Fibroblast of skin of left biceps (primary cell): ENCODE measurements at regions not wholly inside any gene's neighbourhood (a gene's known extent, or its start where the extent isn't known, plus 50 kb on each side); places are given as distances from the start of the nearest gene placed in this dataset.

Source experiments
- DNase-seq, 2 experiments: peaks; one replicate each; pipeline ENCODE4 v3.0.0-alpha.2; 2013; ENCODE audit warnings: low read depth in 2 of 2

DNA sequence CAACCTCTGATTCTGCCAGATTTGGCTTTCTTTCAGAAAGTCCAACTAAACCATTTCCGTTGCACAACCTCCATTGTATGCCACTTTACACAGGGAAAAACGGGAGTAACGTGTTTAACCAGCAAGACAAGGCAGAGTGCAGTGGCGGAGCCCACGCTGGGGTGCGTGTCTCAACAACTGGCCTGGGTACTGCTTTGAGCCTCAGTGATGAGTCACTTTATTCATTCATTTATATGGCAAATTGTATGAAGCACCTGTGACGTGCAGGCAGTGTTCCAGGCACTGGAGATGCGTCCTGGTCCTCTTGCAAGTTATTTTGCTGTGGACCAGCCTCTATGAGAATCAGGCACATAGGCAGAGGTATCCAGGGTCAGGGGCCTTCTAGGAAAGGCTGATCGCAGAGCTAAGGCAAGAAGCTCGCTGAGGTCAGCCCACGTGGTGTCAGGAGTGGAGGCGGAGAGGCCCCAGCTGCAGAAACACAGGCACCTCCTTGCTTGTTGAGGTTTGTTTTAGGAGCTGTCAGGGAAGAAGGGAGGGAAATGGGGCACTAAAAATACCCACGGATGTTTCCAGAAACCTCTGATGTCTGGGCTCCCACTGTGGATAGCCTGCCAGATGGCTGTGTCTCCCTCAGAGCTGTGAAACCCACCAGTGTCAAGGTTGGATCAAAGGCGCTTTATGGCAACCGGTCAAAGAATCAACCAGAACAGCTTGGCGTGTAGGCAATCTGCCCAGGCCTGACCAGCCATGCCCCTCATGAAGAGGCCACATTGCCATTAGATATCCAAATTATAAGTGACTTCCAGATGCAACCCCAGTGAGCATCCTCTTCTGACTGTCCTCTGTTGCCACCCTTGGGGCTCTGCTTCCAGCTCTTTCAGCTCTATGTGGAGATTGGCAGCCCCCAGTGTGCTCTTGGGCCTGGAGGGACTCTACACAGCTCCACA, 157.2 kb downstream of the CD83 start:
- no peak for DNase-seq

- no peak for DNase-seq
Measured at GRCh38 chr6:14275493-14275851, 157.9 kb downstream of the CD83 start.

GRCh38 chr6:14276071-14276470, 158.5 kb downstream of the CD83 start:
- DNase-seq: no peak

DNA sequence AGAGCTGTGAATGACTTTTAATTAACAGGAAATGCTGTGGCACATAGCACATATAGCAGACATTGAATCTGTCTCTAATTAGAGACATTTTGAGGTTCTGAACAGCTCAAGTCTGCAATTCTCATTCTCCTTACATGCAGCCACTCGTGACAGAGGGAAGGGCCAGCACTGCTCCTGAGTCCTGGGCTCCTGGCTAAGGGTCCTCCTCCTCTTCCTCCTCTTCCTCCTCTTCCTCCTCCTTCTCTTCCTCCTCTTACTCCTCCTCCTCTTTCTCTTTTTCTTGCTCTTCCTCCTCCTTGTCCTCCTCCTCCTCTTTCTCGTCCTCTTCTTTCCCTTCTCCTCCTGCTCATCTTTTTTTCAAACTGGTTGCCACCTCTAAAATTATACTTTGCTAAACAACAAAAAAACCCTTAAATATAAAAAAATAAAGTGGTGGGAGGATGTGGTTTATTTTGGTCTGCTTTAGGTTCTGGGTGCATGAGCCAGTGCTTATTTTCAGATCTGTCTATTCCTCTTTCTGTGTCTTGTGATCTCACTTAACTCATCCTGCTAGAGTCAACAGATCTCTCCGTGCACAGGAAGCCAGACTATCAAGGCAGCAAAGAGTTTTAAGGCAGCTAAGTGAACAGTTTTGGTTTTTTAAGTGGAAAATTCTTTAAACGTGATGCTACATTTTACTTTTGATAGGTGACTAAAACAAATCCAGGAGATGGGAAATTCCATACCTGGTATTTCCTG, 159.3 kb downstream of the CD83 start:
- no peak for DNase-seq

GRCh38 chr6:14277405-14277930, 159.9 kb downstream of the CD83 start:
- no peak for DNase-seq

- DNase-seq: no peak
Measured at GRCh38 chr6:14278006-14278405, 160.4 kb downstream of the CD83 start.

DNA sequence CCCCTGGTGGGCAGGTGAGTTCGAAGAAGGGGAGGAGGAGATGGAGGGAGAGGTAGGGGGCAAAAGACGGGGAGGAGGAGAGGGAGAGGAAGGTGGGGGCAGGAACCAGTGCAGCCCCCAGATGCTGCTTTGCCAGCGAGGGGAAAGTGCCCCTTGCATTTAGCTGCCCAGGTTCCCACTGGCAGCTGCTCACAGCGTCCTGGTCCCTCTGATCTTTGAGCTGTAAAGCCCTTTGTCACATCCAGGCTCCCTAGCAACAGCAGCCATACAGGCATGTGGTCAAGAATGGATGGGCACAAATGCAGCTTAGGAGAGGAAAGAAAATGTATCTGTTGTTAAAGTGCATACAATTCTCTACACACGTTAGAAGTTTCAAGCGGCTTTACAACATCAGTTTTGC, 160.9 kb downstream of the CD83 start:
- DNase-seq: no peak

DNA sequence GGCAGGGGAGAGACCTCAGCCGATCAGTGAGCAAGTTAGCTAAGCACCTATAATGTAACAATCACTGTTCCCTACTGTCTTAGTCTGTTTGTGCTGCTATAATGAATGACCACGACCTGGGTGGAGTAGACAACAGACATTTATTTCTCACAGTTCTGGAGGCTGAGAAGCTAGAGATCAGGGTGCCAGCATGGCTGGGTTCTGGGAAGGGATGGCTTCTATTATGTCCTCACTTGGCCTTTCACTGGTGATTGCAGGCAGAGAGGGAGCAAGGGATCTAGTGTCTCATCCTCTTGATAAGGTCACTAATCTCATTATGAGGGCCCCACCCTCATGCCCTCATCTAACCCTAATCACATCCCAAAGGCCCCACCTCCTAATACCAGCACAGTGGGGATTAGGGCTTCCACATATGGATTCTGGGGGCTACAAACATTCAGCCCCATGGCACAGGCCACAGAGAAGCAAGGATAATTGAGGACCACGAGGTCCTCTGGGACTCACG, 162.5 kb downstream of the CD83 start:
- DNase-seq: no peak

DNA sequence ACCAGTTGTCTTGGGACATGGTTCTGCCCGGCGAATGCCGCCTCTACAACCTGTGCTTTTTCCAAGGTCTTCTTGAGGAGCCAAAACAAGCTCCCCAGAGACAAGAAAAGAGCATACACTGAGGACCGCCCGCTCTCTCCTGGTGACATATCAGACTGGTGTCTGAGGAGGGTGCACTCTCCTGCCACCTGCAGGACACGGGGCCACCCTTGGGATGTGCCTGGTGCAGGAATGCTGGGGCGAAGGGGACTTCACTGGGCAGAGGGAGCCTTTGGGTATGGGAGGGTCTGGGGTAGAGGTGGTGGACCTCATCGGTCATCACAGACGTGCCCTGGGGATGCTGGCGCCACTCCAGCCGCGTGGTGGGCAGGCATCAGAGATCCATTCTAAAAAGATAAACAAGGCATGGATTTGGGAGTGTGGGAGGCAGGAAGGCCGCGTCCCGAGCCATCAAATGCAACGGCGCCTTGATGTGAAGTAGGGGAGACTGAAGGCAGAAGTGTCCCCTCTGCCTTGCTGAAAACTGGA, 163.3 kb downstream of the CD83 start:
- no peak for DNase-seq

DNA sequence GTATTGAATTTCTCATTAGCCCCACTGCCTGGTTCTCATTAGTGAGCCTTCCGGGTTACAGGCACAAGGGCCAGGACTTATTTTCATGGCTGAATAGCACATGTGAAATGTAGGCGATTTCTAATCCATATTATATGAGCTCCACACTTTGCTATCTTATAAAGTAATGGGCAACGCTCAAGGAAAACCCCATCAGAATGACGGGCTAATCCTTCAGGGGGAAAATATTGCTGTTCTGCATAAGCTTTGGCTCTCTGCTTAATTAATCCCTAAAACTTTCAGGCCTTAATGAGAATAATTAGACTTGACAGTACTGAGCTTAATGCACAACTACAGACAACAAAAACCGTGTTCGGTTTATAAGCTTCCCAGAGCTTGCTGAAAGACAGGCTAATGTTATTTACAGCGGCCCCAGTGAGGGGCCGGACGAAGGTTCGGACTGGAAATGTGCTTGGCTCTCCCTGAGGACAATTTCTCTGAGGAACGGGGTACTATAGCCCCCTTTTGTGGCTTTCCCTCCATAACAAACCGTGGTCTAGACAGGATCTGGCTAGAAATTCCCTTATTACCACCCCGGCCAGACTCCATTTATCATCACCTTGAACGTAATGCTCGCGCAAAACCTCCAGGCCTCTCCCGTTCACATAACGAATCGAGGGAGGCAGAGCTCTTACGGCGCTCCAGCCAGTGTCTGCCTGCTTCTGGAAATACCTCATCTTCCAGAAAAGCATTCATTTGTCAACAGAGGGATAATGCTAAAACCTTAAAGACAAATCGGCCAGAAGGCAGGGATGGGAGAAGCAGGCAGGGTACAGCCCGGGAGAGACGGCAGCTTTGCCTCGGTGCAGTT, 164.5 kb downstream of the CD83 start:
- no peak for DNase-seq

- DNase-seq: no peak
Measured at GRCh38 chr6:14282854-14283505, 165.4 kb downstream of the CD83 start.

GRCh38 chr6:14283600-14284235, 166.1 kb downstream of the CD83 start:
- DNase-seq: no peak

GRCh38 chr6:14284969-14285590, 167.5 kb downstream of the CD83 start:
- DNase-seq: no peak

- DNase-seq: peak; percentile 91 to 92
Measured at GRCh38 chr6:14286144-14286543, 168.6 kb downstream of the CD83 start.

- DNase-seq: no peak
Measured at GRCh38 chr6:14286634-14287428, 169.3 kb downstream of the CD83 start.

DNA sequence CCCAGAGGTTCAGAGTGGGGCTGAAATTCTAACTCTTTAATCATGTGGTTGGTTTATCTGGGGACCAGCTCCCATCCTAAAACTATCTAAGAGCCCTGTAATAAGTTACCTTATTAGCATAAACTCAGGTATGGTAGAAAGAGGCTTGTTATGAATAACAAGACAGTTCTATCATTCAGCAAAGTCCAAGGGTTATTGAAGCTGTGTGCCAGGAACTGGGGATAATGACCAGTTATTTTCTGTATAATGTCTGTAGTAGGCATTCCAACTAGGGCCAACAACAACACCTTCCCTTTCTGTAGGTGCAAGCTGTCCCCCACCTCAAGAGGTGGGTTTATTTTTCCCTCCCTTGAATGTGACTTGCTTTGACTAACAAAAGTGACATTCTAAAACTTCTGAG, 170.1 kb downstream of the CD83 start:
- no peak for DNase-seq

DNA sequence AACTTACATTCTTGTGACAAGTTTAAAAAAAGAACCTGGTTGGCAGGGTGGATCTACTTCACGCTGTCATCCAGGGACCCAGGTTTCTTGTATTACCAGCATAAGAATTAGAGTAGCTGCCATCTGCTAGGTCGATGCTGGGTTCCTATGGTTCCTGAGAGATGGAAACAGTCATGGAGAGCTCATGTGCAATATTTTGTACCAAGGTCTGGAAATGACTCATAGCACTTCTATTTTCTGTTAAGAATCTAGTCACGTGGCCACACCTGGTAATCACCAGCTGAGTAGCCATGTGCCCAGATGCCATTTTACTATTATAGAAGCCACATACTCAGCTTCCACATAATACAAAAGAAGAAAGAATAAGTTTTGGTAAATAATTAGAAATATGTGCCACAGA, 171.3 kb downstream of the CD83 start:
- DNase-seq: no peak

GRCh38 chr6:14290041-14290771, 172.6 kb downstream of the CD83 start:
- no peak for DNase-seq
